Mammary epithelial cell (primary cell): ENCODE measurements at regions not wholly inside any gene's neighbourhood (a gene's known extent, or its start where the extent isn't known, plus 50 kb on each side); places are given as distances from the start of the nearest gene placed in this dataset.

Experiments used
- EZH2 ChIP-seq: IDR thresholded peaks from 2 replicates; pipeline ENCODE4 v1.6.1; 2012; ENCODE audit warnings: low read length, inconsistent platforms, borderline replicate concordance
- TF ChIP-seq, protein P1 (sequence below), 2 donors: IDR thresholded peaks in 1 of 2; conservative IDR thresholded peaks in 1 of 2; 2 replicates each; pipeline ENCODE4 v1.5.1; 2011 to 2012; ENCODE audit warnings: inconsistent platforms in 2 of 2, low read length in 2 of 2, mild to moderate bottlenecking in 2 of 2, control low read depth in 1 of 2, low read depth in 1 of 2; ENCODE audit not compliant: insufficient read depth in 1 of 2; ENCODE audit errors: extremely low read depth in 1 of 2

DNA sequence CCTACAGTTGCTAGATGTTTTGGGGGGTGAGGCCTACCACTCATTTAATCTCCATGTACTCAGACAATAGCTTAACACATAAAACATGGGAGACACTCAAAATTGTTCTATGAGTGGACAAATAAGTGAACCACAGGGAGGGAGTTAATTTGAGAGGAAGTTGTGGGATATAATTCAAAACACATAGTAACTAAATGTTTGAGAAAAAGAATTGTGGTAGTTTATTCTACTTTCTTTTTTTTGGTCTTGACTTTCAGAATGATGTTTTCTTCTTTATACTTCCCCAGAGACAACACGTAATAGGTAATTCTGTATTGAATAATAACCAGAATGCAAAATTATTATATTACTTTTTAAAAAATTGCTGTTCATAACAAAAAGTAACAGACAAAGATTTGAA lies 453.8 kb downstream of the RFPL4B start:
- TF ChIP-seq, protein P1, sequence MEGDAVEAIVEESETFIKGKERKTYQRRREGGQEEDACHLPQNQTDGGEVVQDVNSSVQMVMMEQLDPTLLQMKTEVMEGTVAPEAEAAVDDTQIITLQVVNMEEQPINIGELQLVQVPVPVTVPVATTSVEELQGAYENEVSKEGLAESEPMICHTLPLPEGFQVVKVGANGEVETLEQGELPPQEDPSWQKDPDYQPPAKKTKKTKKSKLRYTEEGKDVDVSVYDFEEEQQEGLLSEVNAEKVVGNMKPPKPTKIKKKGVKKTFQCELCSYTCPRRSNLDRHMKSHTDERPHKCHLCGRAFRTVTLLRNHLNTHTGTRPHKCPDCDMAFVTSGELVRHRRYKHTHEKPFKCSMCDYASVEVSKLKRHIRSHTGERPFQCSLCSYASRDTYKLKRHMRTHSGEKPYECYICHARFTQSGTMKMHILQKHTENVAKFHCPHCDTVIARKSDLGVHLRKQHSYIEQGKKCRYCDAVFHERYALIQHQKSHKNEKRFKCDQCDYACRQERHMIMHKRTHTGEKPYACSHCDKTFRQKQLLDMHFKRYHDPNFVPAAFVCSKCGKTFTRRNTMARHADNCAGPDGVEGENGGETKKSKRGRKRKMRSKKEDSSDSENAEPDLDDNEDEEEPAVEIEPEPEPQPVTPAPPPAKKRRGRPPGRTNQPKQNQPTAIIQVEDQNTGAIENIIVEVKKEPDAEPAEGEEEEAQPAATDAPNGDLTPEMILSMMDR (conservative IDR thresholded peaks at IDR 0.05 in 1 of 2, IDR thresholded peaks at IDR 0.05 in 1 of 2; ENCODE audit: extremely low read depth in 1 of 2, insufficient read depth in 1 of 2, low read depth in 1 of 2, low read length in 2 of 2) = no peak
- no peak for TF ChIP-seq EZH2
